ENCODE measurements at regions not wholly inside any gene's neighbourhood (a gene's known extent, or its start where the extent isn't known, plus 50 kb on each side); places are given as distances from the start of the nearest gene placed in this dataset.

DNA sequence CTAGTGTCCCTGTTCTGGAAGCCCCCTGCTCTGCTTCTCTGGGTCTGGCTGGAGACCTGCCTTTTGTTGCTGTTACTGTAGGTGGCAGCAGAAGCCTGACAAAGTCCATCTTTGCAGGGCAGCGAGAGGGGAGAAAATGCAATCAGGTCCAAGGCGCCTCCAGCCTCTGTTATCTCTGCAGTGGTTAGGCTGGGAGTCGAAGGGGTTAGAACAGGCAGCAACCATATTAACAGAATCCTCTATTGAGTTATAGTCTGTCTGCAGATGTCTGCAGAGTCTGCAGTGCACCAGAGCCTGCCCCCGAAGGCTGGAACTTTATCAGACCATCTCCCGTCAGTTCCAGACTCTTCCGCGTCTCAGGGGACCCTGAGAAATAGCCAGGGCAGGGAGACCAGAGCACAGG is 404.9 kb upstream of the EEF2KMT start:
- Histone ChIP-seq H2AFZ (ENCODE audit: low read depth, low read length, severe bottlenecking) (no peak overlapping the region), H4K20me1 (ENCODE audit: low read depth, low read length) (no peaks in the 10 kb centered on the region), H3K9me2 (replicated peaks; ENCODE audit: insufficient read depth, low read length) (no peaks in the 10 kb centered on the region), H3K9me3 (ENCODE audit: insufficient read depth, low read length) (no peaks in the 10 kb centered on the region), H3K27ac (ENCODE audit: low read depth, low read length) (no peak overlapping the region), H3K9ac (ENCODE audit: low read length) (no peak overlapping the region), H3K27me3 (ENCODE audit: low read length) (no peaks in the 10 kb centered on the region), H3K4me3 (ENCODE audit: insufficient read depth, low read length, poor library complexity, severe bottlenecking) (no peak overlapping the region), H3F3A (ENCODE audit: insufficient read depth) (no peaks in the 10 kb centered on the region), H3K79me2 (ENCODE audit: insufficient read depth, low read length) (no peaks in the 10 kb centered on the region), H3K36me3 (ENCODE audit: low read length) (no peaks in the 10 kb centered on the region), H3K4me2 (ENCODE audit: low read depth, low read length, poor library complexity, severe bottlenecking) (no peak overlapping the region)
- TF ChIP-seq, protein P1, sequence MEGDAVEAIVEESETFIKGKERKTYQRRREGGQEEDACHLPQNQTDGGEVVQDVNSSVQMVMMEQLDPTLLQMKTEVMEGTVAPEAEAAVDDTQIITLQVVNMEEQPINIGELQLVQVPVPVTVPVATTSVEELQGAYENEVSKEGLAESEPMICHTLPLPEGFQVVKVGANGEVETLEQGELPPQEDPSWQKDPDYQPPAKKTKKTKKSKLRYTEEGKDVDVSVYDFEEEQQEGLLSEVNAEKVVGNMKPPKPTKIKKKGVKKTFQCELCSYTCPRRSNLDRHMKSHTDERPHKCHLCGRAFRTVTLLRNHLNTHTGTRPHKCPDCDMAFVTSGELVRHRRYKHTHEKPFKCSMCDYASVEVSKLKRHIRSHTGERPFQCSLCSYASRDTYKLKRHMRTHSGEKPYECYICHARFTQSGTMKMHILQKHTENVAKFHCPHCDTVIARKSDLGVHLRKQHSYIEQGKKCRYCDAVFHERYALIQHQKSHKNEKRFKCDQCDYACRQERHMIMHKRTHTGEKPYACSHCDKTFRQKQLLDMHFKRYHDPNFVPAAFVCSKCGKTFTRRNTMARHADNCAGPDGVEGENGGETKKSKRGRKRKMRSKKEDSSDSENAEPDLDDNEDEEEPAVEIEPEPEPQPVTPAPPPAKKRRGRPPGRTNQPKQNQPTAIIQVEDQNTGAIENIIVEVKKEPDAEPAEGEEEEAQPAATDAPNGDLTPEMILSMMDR (IDR thresholded peaks at IDR 0.05; ENCODE audit: insufficient read depth, low read length, poor library complexity, severe bottlenecking): peak; percentile 40
- no peak for TF ChIP-seq EZH2phosphoT487 (conservative IDR thresholded peaks at IDR 0.05; ENCODE audit: low read length)

GRCh38 chr16:5500526-5500925 is 402.9 kb upstream of the EEF2KMT start:
- Histone ChIP-seq H3K36me3 (ENCODE audit: low read length) (no peaks in the 10 kb centered on the region), H3K4me2 (ENCODE audit: low read depth, low read length, poor library complexity, severe bottlenecking) (no peak overlapping the region), H3F3A (ENCODE audit: insufficient read depth) (no peaks in the 10 kb centered on the region), H3K9me3 (ENCODE audit: insufficient read depth, low read length) (no peaks in the 10 kb centered on the region), H2AFZ (ENCODE audit: low read depth, low read length, severe bottlenecking) (no peak overlapping the region), H3K27me3 (ENCODE audit: low read length) (no peaks in the 10 kb centered on the region), H3K9ac (ENCODE audit: low read length) (no peak overlapping the region), H3K79me2 (ENCODE audit: insufficient read depth, low read length) (no peaks in the 10 kb centered on the region), H4K20me1 (ENCODE audit: low read depth, low read length) (no peaks in the 10 kb centered on the region), H3K4me3 (ENCODE audit: insufficient read depth, low read length, poor library complexity, severe bottlenecking) (no peak overlapping the region), H3K9me2 (replicated peaks; ENCODE audit: insufficient read depth, low read length) (no peaks in the 10 kb centered on the region), H3K27ac (ENCODE audit: low read depth, low read length) (no peak overlapping the region)
- TF ChIP-seq, protein P1 (IDR thresholded peaks at IDR 0.05; ENCODE audit: insufficient read depth, low read length, poor library complexity, severe bottlenecking): no peak
- TF ChIP-seq EZH2phosphoT487 (conservative IDR thresholded peaks at IDR 0.05; ENCODE audit: low read length): no peak

- TF ChIP-seq EZH2phosphoT487 (conservative IDR thresholded peaks at IDR 0.05; ENCODE audit: low read length): no peak
- TF ChIP-seq, protein P1 (IDR thresholded peaks at IDR 0.05; ENCODE audit: insufficient read depth, low read length, poor library complexity, severe bottlenecking): no peak
- Histone ChIP-seq H3F3A (ENCODE audit: insufficient read depth) (no peaks in the 10 kb centered on the region), H3K27ac (ENCODE audit: low read depth, low read length) (no peak overlapping the region), H3K79me2 (ENCODE audit: insufficient read depth, low read length) (no peaks in the 10 kb centered on the region), H4K20me1 (ENCODE audit: low read depth, low read length) (no peaks in the 10 kb centered on the region), H3K9ac (ENCODE audit: low read length) (no peak overlapping the region), H3K36me3 (ENCODE audit: low read length) (no peaks in the 10 kb centered on the region), H2AFZ (ENCODE audit: low read depth, low read length, severe bottlenecking) (no peak overlapping the region), H3K27me3 (ENCODE audit: low read length) (no peaks in the 10 kb centered on the region), H3K9me3 (ENCODE audit: insufficient read depth, low read length) (no peaks in the 10 kb centered on the region), H3K4me3 (ENCODE audit: insufficient read depth, low read length, poor library complexity, severe bottlenecking) (no peak overlapping the region), H3K4me2 (ENCODE audit: low read depth, low read length, poor library complexity, severe bottlenecking) (no peak overlapping the region), H3K9me2 (replicated peaks; ENCODE audit: insufficient read depth, low read length) (no peaks in the 10 kb centered on the region)
These were observed 401.0 kb upstream of the EEF2KMT start for GRCh38 chr16:5498562-5498961.

Measured in SU-DHL-6 (cell line).